Neuron (in vitro differentiated cells): ENCODE measurements at regions not wholly inside any gene's neighbourhood (a gene's known extent, or its start where the extent isn't known, plus 50 kb on each side); places are given as distances from the start of the nearest gene placed in this dataset.

Experiments
- H2AFZ ChIP-seq: one replicate; pipeline ENCODE4 v1.6.1; 2013; ENCODE audit warnings: low read depth, mild to moderate bottlenecking, inconsistent platforms, low read length, moderate library complexity
- H3K27me3 ChIP-seq: one replicate; pipeline ENCODE4 v1.6.1; 2013; ENCODE audit warnings: low read length; ENCODE audit not compliant: insufficient read depth
- H3K36me3 ChIP-seq: one replicate; pipeline ENCODE4 v1.6.1; 2013; ENCODE audit warnings: low read length; ENCODE audit not compliant: insufficient read depth
- H3K4me1 ChIP-seq: one replicate; pipeline ENCODE4 v1.6.1; 2013; ENCODE audit warnings: low read length; ENCODE audit not compliant: insufficient read depth
- H3K4me3 ChIP-seq: 2 replicates; pipeline ENCODE4 v1.5.1; 2013; ENCODE audit warnings: mild to moderate bottlenecking, low read length, moderate library complexity
- H3K9me3 ChIP-seq: one replicate; pipeline ENCODE4 v1.6.1; 2013; ENCODE audit warnings: low read length

GRCh38 chr6:71040043-71040442 lies 83.2 kb upstream of the B3GAT2 start:
- Histone ChIP-seq H3K4me3 (no peak overlapping the region), H2AFZ (no peak overlapping the region), H3K9me3 (no peaks in the 10 kb centered on the region), H3K27me3 (no peaks in the 10 kb centered on the region), H3K36me3 (no peaks in the 10 kb centered on the region), H3K4me1 (peaks cover 5% of the 10 kb centered on the region)

- no peaks in the 10 kb centered on the region for H3K36me3 ChIP-seq
These were observed 84.0 kb upstream of the B3GAT2 start for GRCh38 chr6:71040841-71041240.

GRCh38 chr6:71043902-71044301 lies 87.0 kb upstream of the B3GAT2 start:
- Histone ChIP-seq H2AFZ (no peak overlapping the region), H3K36me3 (no peaks in the 10 kb centered on the region), H3K4me1 (peaks cover 26% of the 10 kb centered on the region), H3K27me3 (no peaks in the 10 kb centered on the region), H3K4me3 (no peak overlapping the region), H3K9me3 (no peaks in the 10 kb centered on the region)

More at GRCh38 chr6:71040841-71041240, 84.0 kb upstream of the B3GAT2 start:
- Histone ChIP-seq H3K27me3 (no peaks in the 10 kb centered on the region), H3K4me3 (no peak overlapping the region), H2AFZ (no peak overlapping the region), H3K4me1 (peaks cover 6% of the 10 kb centered on the region), H3K9me3 (no peaks in the 10 kb centered on the region)

GRCh38 chr6:71044753-71045152 lies 87.9 kb upstream of the B3GAT2 start:
- Histone ChIP-seq H3K4me1 (peaks cover 26% of the 10 kb centered on the region), H3K27me3 (no peaks in the 10 kb centered on the region), H2AFZ (no peak overlapping the region), H3K36me3 (no peaks in the 10 kb centered on the region), H3K9me3 (no peaks in the 10 kb centered on the region), H3K4me3 (no peak overlapping the region)

GRCh38 chr6:71045296-71045695 lies 88.4 kb upstream of the B3GAT2 start:
- Histone ChIP-seq H2AFZ (no peak overlapping the region), H3K4me1 (peaks cover 26% of the 10 kb centered on the region), H3K4me3 (no peak overlapping the region), H3K9me3 (no peaks in the 10 kb centered on the region), H3K27me3 (no peaks in the 10 kb centered on the region), H3K36me3 (no peaks in the 10 kb centered on the region)

GRCh38 chr6:71047417-71047816 lies 90.6 kb upstream of the B3GAT2 start:
- Histone ChIP-seq H2AFZ (no peak overlapping the region), H3K36me3 (no peaks in the 10 kb centered on the region), H3K4me3 (no peak overlapping the region), H3K9me3 (no peaks in the 10 kb centered on the region), H3K4me1 (peaks cover 26% of the 10 kb centered on the region), H3K27me3 (no peaks in the 10 kb centered on the region)

- no peaks in the 10 kb centered on the region for H3K36me3 ChIP-seq
- H3K4me3 ChIP-seq = no peak overlapping the region
- H2AFZ ChIP-seq = no peak overlapping the region
- H3K4me1 ChIP-seq = peaks cover 26% of the 10 kb centered on the region
- H3K9me3 ChIP-seq = no peaks in the 10 kb centered on the region
- H3K27me3 ChIP-seq = no peaks in the 10 kb centered on the region
These were observed 91.7 kb upstream of the B3GAT2 start for GRCh38 chr6:71048320-71049164.

- Histone ChIP-seq H2AFZ (no peak overlapping the region), H3K27me3 (no peaks in the 10 kb centered on the region), H3K4me1 (peaks cover 26% of the 10 kb centered on the region), H3K9me3 (no peaks in the 10 kb centered on the region), H3K4me3 (no peak overlapping the region), H3K36me3 (no peaks in the 10 kb centered on the region)
These were observed 92.4 kb upstream of the B3GAT2 start for GRCh38 chr6:71049198-71049770.

GRCh38 chr6:71053475-71053874 lies 96.6 kb upstream of the B3GAT2 start:
- H3K4me1 ChIP-seq = no peaks in the 10 kb centered on the region
- no peak overlapping the region for H2AFZ ChIP-seq
- no peak overlapping the region for H3K4me3 ChIP-seq
- H3K27me3 ChIP-seq = no peaks in the 10 kb centered on the region
- no peaks in the 10 kb centered on the region for H3K9me3 ChIP-seq
- no peaks in the 10 kb centered on the region for H3K36me3 ChIP-seq

- Histone ChIP-seq H3K27me3 (no peaks in the 10 kb centered on the region), H2AFZ (no peak overlapping the region), H3K4me1 (no peaks in the 10 kb centered on the region)
These were observed 99.8 kb upstream of the B3GAT2 start for GRCh38 chr6:71056656-71057055.

GRCh38 chr6:71066153-71066552 lies 109.3 kb upstream of the B3GAT2 start:
- Histone ChIP-seq H3K9me3 (no peaks in the 10 kb centered on the region), H3K36me3 (no peaks in the 10 kb centered on the region), H2AFZ (no peak overlapping the region), H3K4me1 (no peaks in the 10 kb centered on the region), H3K4me3 (no peak overlapping the region), H3K27me3 (no peaks in the 10 kb centered on the region)

More at GRCh38 chr6:71056656-71057055, 99.8 kb upstream of the B3GAT2 start:
- Histone ChIP-seq H3K9me3 (no peaks in the 10 kb centered on the region), H3K36me3 (no peaks in the 10 kb centered on the region), H3K4me3 (no peak overlapping the region)

- no peaks in the 10 kb centered on the region for H3K4me1 ChIP-seq
- H3K27me3 ChIP-seq = no peaks in the 10 kb centered on the region
- no peak overlapping the region for H2AFZ ChIP-seq
- no peaks in the 10 kb centered on the region for H3K36me3 ChIP-seq
- H3K9me3 ChIP-seq = no peaks in the 10 kb centered on the region
- no peak overlapping the region for H3K4me3 ChIP-seq
These were observed 111.0 kb upstream of the B3GAT2 start for GRCh38 chr6:71067816-71068215.

- no peaks in the 10 kb centered on the region for H3K9me3 ChIP-seq
- no peaks in the 10 kb centered on the region for H3K36me3 ChIP-seq
- H3K27me3 ChIP-seq = no peaks in the 10 kb centered on the region
- H3K4me3 ChIP-seq = no peak overlapping the region
- no peaks in the 10 kb centered on the region for H3K4me1 ChIP-seq
- H2AFZ ChIP-seq = no peak overlapping the region
These were observed 115.6 kb upstream of the B3GAT2 start for GRCh38 chr6:71072508-71072907.
